ENCODE measurements at regions not wholly inside any gene's neighbourhood (a gene's known extent, or its start where the extent isn't known, plus 50 kb on each side); places are given as distances from the start of the nearest gene placed in this dataset.

DNA sequence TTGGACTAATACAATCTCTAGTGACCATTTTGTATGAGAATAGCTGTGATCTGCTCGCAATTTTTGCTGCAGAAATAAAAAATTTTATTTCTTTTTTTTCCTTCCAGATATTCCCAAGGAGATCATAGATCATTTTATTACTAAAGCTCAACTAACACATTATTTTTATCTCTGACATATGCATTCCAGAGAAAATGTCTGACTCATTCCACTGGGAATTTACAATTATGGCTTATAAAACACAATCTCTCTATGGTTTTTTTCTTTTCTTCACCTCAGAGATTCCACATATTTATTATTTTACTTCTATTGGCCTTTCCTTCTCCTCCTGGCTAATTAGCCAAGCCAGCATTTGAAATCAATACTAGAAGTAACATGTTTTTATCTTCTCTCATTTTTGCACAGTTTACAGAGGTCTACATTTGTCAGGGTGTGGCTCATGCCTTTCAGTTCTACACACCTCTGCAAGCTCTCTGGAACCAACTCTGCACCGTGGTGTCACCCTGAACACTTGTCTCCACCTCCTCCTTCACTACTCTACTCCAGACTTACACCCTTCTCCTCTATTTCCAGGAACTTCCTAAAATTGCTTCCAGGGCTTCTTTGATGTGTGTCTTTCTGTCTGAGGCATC is 59.8 kb upstream of the GPM6A start:
- H3K79me2 ChIP-seq (ENCODE audit: low read length) = no peaks in the 10 kb centered on the region
- no peaks in the 10 kb centered on the region for H3K27me3 ChIP-seq (ENCODE audit: low read depth, low read length)
- TF ChIP-seq EZH2phosphoT487 (IDR thresholded peaks at IDR 0.05; ENCODE audit: low read depth) = no peak
- TF ChIP-seq, protein P1, sequence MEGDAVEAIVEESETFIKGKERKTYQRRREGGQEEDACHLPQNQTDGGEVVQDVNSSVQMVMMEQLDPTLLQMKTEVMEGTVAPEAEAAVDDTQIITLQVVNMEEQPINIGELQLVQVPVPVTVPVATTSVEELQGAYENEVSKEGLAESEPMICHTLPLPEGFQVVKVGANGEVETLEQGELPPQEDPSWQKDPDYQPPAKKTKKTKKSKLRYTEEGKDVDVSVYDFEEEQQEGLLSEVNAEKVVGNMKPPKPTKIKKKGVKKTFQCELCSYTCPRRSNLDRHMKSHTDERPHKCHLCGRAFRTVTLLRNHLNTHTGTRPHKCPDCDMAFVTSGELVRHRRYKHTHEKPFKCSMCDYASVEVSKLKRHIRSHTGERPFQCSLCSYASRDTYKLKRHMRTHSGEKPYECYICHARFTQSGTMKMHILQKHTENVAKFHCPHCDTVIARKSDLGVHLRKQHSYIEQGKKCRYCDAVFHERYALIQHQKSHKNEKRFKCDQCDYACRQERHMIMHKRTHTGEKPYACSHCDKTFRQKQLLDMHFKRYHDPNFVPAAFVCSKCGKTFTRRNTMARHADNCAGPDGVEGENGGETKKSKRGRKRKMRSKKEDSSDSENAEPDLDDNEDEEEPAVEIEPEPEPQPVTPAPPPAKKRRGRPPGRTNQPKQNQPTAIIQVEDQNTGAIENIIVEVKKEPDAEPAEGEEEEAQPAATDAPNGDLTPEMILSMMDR (IDR thresholded peaks at IDR 0.05; ENCODE audit: low read depth, low read length) = no peak
- H2AFZ ChIP-seq (ENCODE audit: low read depth, low read length) = no peak overlapping the region
- H4K20me1 ChIP-seq (ENCODE audit: insufficient read depth, low read length) = no peaks in the 10 kb centered on the region
- H3K4me2 ChIP-seq (ENCODE audit: low read length) = no peak overlapping the region
- no peak overlapping the region for H3K9ac ChIP-seq (ENCODE audit: low read length)
- H3K4me3 ChIP-seq (ENCODE audit: low read length) = no peak overlapping the region
- no peaks in the 10 kb centered on the region for H3K9me3 ChIP-seq (ENCODE audit: insufficient read depth, low read length)
- H3K27ac ChIP-seq (ENCODE audit: low read length) = no peak overlapping the region
- no peaks in the 10 kb centered on the region for H3K36me3 ChIP-seq (replicated peaks; ENCODE audit: low read depth, low read length)
- no peaks in the 10 kb centered on the region for H3K4me1 ChIP-seq (ENCODE audit: low read length)

DNA sequence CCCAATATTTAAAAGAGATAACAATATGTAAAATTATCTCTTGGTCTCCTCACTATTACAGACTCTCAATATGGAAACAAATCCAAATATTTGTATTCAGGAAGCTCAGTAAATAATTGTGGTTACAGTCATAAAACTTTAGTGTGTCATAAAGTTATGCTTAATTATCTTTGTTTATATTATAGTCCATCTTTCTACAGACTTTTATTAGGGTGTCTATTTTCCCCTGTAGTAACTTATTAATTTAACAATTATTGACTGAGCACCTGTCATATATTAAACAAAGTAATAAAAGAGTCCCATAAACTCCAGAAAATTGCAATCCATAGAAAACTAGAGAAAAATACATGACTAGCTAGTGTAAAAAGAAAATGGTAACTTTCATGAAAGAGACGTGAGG is 61.6 kb upstream of the GPM6A start:
- H4K20me1 ChIP-seq (ENCODE audit: insufficient read depth, low read length) = no peaks in the 10 kb centered on the region
- no peak overlapping the region for H3K9ac ChIP-seq (ENCODE audit: low read length)
- H3K36me3 ChIP-seq (replicated peaks; ENCODE audit: low read depth, low read length) = no peaks in the 10 kb centered on the region
- no peak overlapping the region for H2AFZ ChIP-seq (ENCODE audit: low read depth, low read length)
- no peaks in the 10 kb centered on the region for H3K27me3 ChIP-seq (ENCODE audit: low read depth, low read length)
- H3K79me2 ChIP-seq (ENCODE audit: low read length) = no peaks in the 10 kb centered on the region
- no peaks in the 10 kb centered on the region for H3K4me1 ChIP-seq (ENCODE audit: low read length)
- H3K27ac ChIP-seq (ENCODE audit: low read length) = no peak overlapping the region
- no peak overlapping the region for H3K4me3 ChIP-seq (ENCODE audit: low read length)
- H3K9me3 ChIP-seq (ENCODE audit: insufficient read depth, low read length) = no peaks in the 10 kb centered on the region
- TF ChIP-seq EZH2phosphoT487 (IDR thresholded peaks at IDR 0.05; ENCODE audit: low read depth) = no peak
- TF ChIP-seq, protein P1 (IDR thresholded peaks at IDR 0.05; ENCODE audit: low read depth, low read length) = no peak
- no peak overlapping the region for H3K4me2 ChIP-seq (ENCODE audit: low read length)

DNA sequence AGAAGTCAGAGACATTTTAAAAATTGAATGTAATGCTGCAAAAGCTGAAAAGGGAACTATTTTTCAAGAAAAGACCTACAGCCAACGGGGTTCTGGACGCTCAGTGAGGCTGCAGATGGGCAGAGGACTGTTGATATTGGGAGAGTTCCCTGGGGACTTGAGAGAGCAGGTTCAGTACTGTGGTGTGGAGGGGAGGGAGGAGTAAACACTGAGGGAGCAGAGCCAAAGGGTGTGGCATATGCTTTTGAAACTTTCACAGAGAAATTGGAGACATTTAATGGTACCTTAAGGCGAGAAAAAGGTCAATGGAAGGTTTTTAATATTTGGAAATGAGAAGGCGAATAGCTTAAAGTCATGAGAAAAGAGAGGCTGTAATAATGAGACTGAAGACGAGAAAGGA is 62.2 kb upstream of the GPM6A start:
- TF ChIP-seq, protein P1 (IDR thresholded peaks at IDR 0.05; ENCODE audit: low read depth, low read length) = no peak
- no peak for TF ChIP-seq EZH2phosphoT487 (IDR thresholded peaks at IDR 0.05; ENCODE audit: low read depth)
- Histone ChIP-seq H4K20me1 (ENCODE audit: insufficient read depth, low read length) (no peaks in the 10 kb centered on the region), H3K4me2 (ENCODE audit: low read length) (no peak overlapping the region), H3K27ac (ENCODE audit: low read length) (no peak overlapping the region), H3K36me3 (replicated peaks; ENCODE audit: low read depth, low read length) (no peaks in the 10 kb centered on the region), H3K9me3 (ENCODE audit: insufficient read depth, low read length) (no peaks in the 10 kb centered on the region), H3K4me3 (ENCODE audit: low read length) (no peak overlapping the region), H3K9ac (ENCODE audit: low read length) (no peak overlapping the region), H3K4me1 (ENCODE audit: low read length) (no peaks in the 10 kb centered on the region), H3K79me2 (ENCODE audit: low read length) (no peaks in the 10 kb centered on the region), H2AFZ (ENCODE audit: low read depth, low read length) (no peak overlapping the region), H3K27me3 (ENCODE audit: low read depth, low read length) (no peaks in the 10 kb centered on the region)

DNA sequence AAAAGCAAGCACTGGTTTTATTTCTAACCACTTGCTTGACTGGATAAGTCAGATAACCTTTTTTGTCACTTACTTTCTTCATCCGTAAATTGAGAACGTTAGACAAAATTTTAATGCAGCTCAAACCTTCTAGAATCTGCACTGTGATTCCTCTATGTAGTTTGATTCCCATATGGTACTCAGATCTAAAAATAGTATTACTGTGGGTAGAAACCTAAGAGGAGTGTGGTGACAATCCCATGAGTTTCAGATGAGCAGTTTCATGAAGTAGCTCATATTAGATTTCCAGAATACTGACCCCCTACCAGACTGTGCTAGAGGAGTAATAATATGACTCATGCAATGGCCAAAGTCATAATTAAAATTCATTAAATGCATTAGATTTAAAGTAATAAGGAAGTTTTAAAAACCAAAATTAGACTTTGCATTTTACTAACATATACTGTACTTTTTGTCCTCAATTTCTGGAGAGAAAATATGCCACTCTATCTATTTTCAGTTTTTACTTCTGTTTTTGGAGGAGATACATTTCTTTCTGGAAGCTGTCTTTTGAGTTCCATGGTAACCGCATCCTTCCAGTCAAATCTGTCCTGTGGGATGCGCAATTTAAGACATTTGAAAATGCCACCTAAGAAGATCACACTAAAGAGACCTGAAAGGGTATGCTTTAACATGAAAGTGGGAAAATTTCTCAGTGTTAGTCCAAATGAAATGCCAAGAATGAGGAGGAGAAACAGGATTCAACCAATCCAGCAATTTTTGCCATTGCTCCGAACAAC is 64.1 kb upstream of the GPM6A start:
- no peaks in the 10 kb centered on the region for H3K36me3 ChIP-seq (replicated peaks; ENCODE audit: low read depth, low read length)
- H3K79me2 ChIP-seq (ENCODE audit: low read length) = no peaks in the 10 kb centered on the region
- H4K20me1 ChIP-seq (ENCODE audit: insufficient read depth, low read length) = no peaks in the 10 kb centered on the region
- no peak overlapping the region for H2AFZ ChIP-seq (ENCODE audit: low read depth, low read length)
- no peak overlapping the region for H3K4me3 ChIP-seq (ENCODE audit: low read length)
- H3K9me3 ChIP-seq (ENCODE audit: insufficient read depth, low read length) = no peaks in the 10 kb centered on the region
- no peak overlapping the region for H3K27ac ChIP-seq (ENCODE audit: low read length)
- no peaks in the 10 kb centered on the region for H3K27me3 ChIP-seq (ENCODE audit: low read depth, low read length)
- no peak for TF ChIP-seq EZH2phosphoT487 (IDR thresholded peaks at IDR 0.05; ENCODE audit: low read depth)
- TF ChIP-seq, protein P1 (IDR thresholded peaks at IDR 0.05; ENCODE audit: low read depth, low read length) = no peak
- no peak overlapping the region for H3K9ac ChIP-seq (ENCODE audit: low read length)
- no peaks in the 10 kb centered on the region for H3K4me1 ChIP-seq (ENCODE audit: low read length)
- H3K4me2 ChIP-seq (ENCODE audit: low read length) = no peak overlapping the region

Measured in OCI-LY3 (cell line).